ENCODE measurements at regions not wholly inside any gene's neighbourhood (a gene's known extent, or its start where the extent isn't known, plus 50 kb on each side); places are given as distances from the start of the nearest gene placed in this dataset.

- no peak for DNase-seq (ENCODE audit: low read depth in 1 of 2, low spot score in 1 of 2)
- Histone ChIP-seq H3K27ac (replicated peaks) (no peak overlapping the region), H3K4me3 (replicated peaks; ENCODE audit: insufficient read depth, low read length) (no peak overlapping the region), H3K27me3 (ENCODE audit: insufficient read depth, poor library complexity, severe bottlenecking) (no peaks in the 10 kb centered on the region)
- TF ChIP-seq GABPA (IDR thresholded peaks at IDR 0.05; ENCODE audit: low read depth) (no peak), POLR2AphosphoS5 (IDR thresholded peaks at IDR 0.05; ENCODE audit: low read depth) (no peak), SPI1 (IDR thresholded peaks at IDR 0.05; ENCODE audit: borderline replicate concordance, low read depth) (no peak)
- TF ChIP-seq, protein P1, sequence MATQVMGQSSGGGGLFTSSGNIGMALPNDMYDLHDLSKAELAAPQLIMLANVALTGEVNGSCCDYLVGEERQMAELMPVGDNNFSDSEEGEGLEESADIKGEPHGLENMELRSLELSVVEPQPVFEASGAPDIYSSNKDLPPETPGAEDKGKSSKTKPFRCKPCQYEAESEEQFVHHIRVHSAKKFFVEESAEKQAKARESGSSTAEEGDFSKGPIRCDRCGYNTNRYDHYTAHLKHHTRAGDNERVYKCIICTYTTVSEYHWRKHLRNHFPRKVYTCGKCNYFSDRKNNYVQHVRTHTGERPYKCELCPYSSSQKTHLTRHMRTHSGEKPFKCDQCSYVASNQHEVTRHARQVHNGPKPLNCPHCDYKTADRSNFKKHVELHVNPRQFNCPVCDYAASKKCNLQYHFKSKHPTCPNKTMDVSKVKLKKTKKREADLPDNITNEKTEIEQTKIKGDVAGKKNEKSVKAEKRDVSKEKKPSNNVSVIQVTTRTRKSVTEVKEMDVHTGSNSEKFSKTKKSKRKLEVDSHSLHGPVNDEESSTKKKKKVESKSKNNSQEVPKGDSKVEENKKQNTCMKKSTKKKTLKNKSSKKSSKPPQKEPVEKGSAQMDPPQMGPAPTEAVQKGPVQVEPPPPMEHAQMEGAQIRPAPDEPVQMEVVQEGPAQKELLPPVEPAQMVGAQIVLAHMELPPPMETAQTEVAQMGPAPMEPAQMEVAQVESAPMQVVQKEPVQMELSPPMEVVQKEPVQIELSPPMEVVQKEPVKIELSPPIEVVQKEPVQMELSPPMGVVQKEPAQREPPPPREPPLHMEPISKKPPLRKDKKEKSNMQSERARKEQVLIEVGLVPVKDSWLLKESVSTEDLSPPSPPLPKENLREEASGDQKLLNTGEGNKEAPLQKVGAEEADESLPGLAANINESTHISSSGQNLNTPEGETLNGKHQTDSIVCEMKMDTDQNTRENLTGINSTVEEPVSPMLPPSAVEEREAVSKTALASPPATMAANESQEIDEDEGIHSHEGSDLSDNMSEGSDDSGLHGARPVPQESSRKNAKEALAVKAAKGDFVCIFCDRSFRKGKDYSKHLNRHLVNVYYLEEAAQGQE (IDR thresholded peaks at IDR 0.05; ENCODE audit: insufficient replicate concordance, low read depth) = no peak
- TF ChIP-seq, protein P2, sequence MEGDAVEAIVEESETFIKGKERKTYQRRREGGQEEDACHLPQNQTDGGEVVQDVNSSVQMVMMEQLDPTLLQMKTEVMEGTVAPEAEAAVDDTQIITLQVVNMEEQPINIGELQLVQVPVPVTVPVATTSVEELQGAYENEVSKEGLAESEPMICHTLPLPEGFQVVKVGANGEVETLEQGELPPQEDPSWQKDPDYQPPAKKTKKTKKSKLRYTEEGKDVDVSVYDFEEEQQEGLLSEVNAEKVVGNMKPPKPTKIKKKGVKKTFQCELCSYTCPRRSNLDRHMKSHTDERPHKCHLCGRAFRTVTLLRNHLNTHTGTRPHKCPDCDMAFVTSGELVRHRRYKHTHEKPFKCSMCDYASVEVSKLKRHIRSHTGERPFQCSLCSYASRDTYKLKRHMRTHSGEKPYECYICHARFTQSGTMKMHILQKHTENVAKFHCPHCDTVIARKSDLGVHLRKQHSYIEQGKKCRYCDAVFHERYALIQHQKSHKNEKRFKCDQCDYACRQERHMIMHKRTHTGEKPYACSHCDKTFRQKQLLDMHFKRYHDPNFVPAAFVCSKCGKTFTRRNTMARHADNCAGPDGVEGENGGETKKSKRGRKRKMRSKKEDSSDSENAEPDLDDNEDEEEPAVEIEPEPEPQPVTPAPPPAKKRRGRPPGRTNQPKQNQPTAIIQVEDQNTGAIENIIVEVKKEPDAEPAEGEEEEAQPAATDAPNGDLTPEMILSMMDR (IDR thresholded peaks at IDR 0.05; ENCODE audit: insufficient read depth, low read length) = no peak
Observed at GRCh38 chr1:69081668-69082067, 486.1 kb upstream of the LRRC7 start.

- Histone ChIP-seq H3K4me3 (replicated peaks; ENCODE audit: insufficient read depth, low read length) (no peak overlapping the region), H3K27me3 (ENCODE audit: insufficient read depth, poor library complexity, severe bottlenecking) (no peaks in the 10 kb centered on the region), H3K27ac (replicated peaks) (no peak overlapping the region)
- no peak for TF ChIP-seq POLR2AphosphoS5 (IDR thresholded peaks at IDR 0.05; ENCODE audit: low read depth)
- no peak for TF ChIP-seq GABPA (IDR thresholded peaks at IDR 0.05; ENCODE audit: low read depth)
- TF ChIP-seq, protein P2 (IDR thresholded peaks at IDR 0.05; ENCODE audit: insufficient read depth, low read length) = no peak
- TF ChIP-seq, protein P1 (IDR thresholded peaks at IDR 0.05; ENCODE audit: insufficient replicate concordance, low read depth) = no peak
- TF ChIP-seq SPI1 (IDR thresholded peaks at IDR 0.05; ENCODE audit: borderline replicate concordance, low read depth) = no peak
- no peak for DNase-seq (ENCODE audit: low read depth in 1 of 2, low spot score in 1 of 2)
Observed at GRCh38 chr1:69082312-69082711, 485.4 kb upstream of the LRRC7 start.

DNA sequence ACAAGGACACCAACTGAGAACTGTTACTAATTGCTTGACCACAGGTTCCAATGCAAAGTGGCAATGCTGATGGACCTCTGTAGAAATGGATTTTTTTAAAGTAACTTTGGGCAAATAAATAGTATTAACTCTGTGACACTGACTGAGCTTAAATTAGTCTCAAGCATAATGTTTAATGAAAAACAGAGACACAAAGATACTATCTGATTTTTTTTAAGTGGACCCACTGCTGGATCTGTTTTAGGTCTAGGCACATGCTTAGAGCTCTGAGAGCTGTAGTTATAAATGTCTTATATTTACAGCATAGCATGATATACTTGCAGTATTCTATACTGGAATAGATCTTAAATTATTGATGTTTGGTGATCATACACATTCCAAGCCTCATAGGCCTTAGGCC lies 481.6 kb upstream of the LRRC7 start:
- Histone ChIP-seq H3K4me3 (replicated peaks; ENCODE audit: insufficient read depth, low read length) (no peak overlapping the region), H3K27me3 (ENCODE audit: insufficient read depth, poor library complexity, severe bottlenecking) (no peaks in the 10 kb centered on the region), H3K27ac (replicated peaks) (no peak overlapping the region)
- no peak for TF ChIP-seq POLR2AphosphoS5 (IDR thresholded peaks at IDR 0.05; ENCODE audit: low read depth)
- TF ChIP-seq, protein P2 (IDR thresholded peaks at IDR 0.05; ENCODE audit: insufficient read depth, low read length) = no peak
- TF ChIP-seq GABPA (IDR thresholded peaks at IDR 0.05; ENCODE audit: low read depth) = no peak
- TF ChIP-seq, protein P1 (IDR thresholded peaks at IDR 0.05; ENCODE audit: insufficient replicate concordance, low read depth) = no peak
- no peak for TF ChIP-seq SPI1 (IDR thresholded peaks at IDR 0.05; ENCODE audit: borderline replicate concordance, low read depth)
- DNase-seq (ENCODE audit: low read depth in 1 of 2, low spot score in 1 of 2) = no peak

Data from HL-60 (cell line).